GM18907 (cell line): ENCODE measurements at regions not wholly inside any gene's neighbourhood (a gene's known extent, or its start where the extent isn't known, plus 50 kb on each side); places are given as distances from the start of the nearest gene placed in this dataset.

Experiments used
- ATAC-seq: cut with Tn5 transposase; IDR thresholded peaks from one replicate; pipeline ENCODE4 v1.9.1; 2021; ENCODE audit warnings: mild to moderate bottlenecking, moderate library complexity; ENCODE audit not compliant: unreplicated experiment

- ATAC-seq = no peak
These were observed 245.7 kb upstream of the THRB start for GRCh38 chr3:24740326-24740725.

GRCh38 chr3:24741506-24741905 lies 246.9 kb upstream of the THRB start:
- ATAC-seq = no peak

- ATAC-seq = no peak
These were observed 253.9 kb upstream of the THRB start for GRCh38 chr3:24748520-24748919.

GRCh38 chr3:24751020-24751419 lies 256.4 kb upstream of the THRB start:
- ATAC-seq = no peak

GRCh38 chr3:24756101-24756888 lies 261.6 kb upstream of the THRB start:
- ATAC-seq = no peak

GRCh38 chr3:24763393-24763792 lies 268.7 kb upstream of the THRB start:
- ATAC-seq = no peak

GRCh38 chr3:24764236-24764915 lies 269.7 kb upstream of the THRB start:
- no peak for ATAC-seq

- ATAC-seq = no peak
These were observed 270.7 kb upstream of the THRB start for GRCh38 chr3:24765399-24765798.

GRCh38 chr3:24769918-24770317 lies 275.3 kb upstream of the THRB start:
- ATAC-seq = no peak

GRCh38 chr3:24773798-24774197 lies 279.1 kb upstream of the THRB start:
- ATAC-seq = peak; percentile 88

GRCh38 chr3:24780991-24781390 lies 286.3 kb upstream of the THRB start:
- ATAC-seq = no peak

GRCh38 chr3:24781454-24781853 lies 286.8 kb upstream of the THRB start:
- no peak for ATAC-seq

- no peak for ATAC-seq
These were observed 299.2 kb upstream of the THRB start for GRCh38 chr3:24793896-24794295.

GRCh38 chr3:24802614-24803013 lies 308.0 kb upstream of the THRB start:
- peak; percentile 99 for ATAC-seq

- ATAC-seq = no peak
These were observed 309.4 kb upstream of the THRB start for GRCh38 chr3:24804095-24804494.

GRCh38 chr3:24810881-24811280 lies 316.2 kb upstream of the THRB start:
- ATAC-seq = no peak

- ATAC-seq = no peak
These were observed 317.5 kb upstream of the THRB start for GRCh38 chr3:24812116-24812515.

- ATAC-seq = no peak
These were observed 323.4 kb upstream of the THRB start for GRCh38 chr3:24818055-24818454.

GRCh38 chr3:24828011-24828410 lies 333.4 kb upstream of the THRB start:
- ATAC-seq = no peak

- no peak for ATAC-seq
These were observed 333.9 kb upstream of the THRB start for GRCh38 chr3:24828551-24828950.

- ATAC-seq = no peak
These were observed 334.4 kb upstream of the THRB start for GRCh38 chr3:24829011-24829581.

GRCh38 chr3:24829629-24830229 lies 335.1 kb upstream of the THRB start:
- no peak for ATAC-seq
